ENCODE measurements at regions not wholly inside any gene's neighbourhood (a gene's known extent, or its start where the extent isn't known, plus 50 kb on each side); places are given as distances from the start of the nearest gene placed in this dataset.
"Not testable (repeated sequence)": the region's sequence is repeated elsewhere in the genome, so short reads cannot be mapped to it uniquely, and the experiment has no call there.

DNA sequence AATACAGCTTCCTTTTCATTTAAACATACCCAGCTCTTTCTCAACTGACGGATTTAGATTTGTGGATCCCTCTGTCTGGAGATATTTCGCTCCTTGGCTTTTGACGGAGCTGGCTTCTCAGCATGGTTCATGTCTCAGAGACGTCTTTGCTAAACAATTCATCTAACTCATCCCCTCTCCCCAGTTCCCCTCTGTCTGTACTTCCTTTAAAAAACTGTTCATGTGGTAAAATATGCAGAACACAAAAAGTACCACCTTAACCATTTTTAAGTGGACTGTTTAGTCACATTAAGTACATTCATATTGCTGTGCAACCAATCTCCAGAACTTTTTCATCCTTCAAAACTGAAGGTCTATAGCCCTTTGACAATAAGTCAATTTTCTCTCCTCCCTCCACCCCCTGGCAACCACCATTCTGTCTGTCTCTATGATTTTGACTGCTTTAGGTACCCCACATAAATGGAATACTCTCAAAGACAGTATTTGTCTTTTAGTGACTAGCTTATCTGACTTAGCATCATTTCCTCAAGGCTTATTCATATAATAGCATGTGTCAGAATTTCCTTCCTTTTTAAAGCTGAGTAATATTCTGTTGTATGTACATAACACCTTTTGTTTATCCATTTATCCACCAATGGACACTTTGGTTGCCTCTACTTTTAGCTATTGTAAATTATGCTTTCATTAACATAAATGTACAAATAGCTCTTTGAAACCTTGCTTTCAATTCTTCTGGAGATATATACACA lies 399.8 kb upstream of the SOX5 start:
- Histone ChIP-seq H3K36me3 (ENCODE audit: control insufficient read depth, insufficient read depth, low read length) (no peaks in the 10 kb centered on the region), H3K4me3 (ENCODE audit: low read depth, low read length) (no peak overlapping the region), H3K27me3 (ENCODE audit: control insufficient read depth, insufficient read depth, low read length) (no peaks in the 10 kb centered on the region)
- no peak for DNase-seq (ENCODE audit: low read depth)
- POLR2A ChIA-PET: no interaction called here
- CTCF ChIA-PET: no interaction called here
- TF ChIP-seq, protein P1, sequence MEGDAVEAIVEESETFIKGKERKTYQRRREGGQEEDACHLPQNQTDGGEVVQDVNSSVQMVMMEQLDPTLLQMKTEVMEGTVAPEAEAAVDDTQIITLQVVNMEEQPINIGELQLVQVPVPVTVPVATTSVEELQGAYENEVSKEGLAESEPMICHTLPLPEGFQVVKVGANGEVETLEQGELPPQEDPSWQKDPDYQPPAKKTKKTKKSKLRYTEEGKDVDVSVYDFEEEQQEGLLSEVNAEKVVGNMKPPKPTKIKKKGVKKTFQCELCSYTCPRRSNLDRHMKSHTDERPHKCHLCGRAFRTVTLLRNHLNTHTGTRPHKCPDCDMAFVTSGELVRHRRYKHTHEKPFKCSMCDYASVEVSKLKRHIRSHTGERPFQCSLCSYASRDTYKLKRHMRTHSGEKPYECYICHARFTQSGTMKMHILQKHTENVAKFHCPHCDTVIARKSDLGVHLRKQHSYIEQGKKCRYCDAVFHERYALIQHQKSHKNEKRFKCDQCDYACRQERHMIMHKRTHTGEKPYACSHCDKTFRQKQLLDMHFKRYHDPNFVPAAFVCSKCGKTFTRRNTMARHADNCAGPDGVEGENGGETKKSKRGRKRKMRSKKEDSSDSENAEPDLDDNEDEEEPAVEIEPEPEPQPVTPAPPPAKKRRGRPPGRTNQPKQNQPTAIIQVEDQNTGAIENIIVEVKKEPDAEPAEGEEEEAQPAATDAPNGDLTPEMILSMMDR (IDR thresholded peaks at IDR 0.05; ENCODE audit: insufficient read depth, low read depth, low read length): no peak

DNA sequence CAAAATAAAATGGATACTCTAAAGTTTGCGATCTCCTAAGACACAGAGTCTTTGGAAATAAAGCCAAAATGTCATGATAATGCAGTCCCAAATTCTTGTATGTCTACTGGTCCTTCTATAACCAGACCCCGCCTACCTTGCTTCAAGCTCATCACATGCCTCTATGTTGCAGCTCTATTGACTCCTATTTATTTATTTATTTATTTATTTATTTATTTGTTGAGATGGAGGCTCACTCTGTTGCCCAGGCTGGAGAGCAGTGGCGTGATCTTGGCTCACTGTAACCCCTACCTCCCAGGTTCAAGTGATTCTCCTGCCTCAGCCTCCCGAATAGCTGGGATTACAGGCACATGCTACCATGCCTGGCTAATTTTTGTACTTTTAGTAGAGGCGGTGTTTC lies 398.7 kb upstream of the SOX5 start:
- POLR2A ChIA-PET; H3K4me3 ChIP-seq (ENCODE audit: low read depth, low read length); H3K36me3 ChIP-seq (ENCODE audit: control insufficient read depth, insufficient read depth, low read length); CTCF ChIA-PET; H3K27me3 ChIP-seq (ENCODE audit: control insufficient read depth, insufficient read depth, low read length); DNase-seq (ENCODE audit: low read depth): not testable (repeated sequence)

DNA sequence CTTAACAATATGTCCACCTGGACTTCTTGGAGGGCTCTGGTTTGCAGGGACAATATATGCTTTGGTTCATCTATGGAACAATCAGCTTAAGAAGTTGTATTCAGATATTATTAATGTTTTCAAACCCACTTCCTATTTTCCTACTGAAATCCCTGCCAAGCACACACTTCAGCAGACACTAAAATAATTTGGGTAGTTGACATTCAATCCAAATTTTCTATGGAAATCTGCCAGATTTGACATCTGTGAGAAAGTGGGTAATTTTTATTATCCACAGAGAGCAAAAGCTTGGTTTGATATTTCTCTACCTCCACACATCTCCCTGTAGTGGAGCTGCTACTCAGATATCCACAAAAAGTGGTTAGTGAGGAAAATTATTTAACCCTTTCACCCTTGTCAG lies 378.8 kb upstream of the SOX5 start:
- CTCF ChIA-PET: interaction anchor here (0.6 kb wide), 1 partner anchor 83 kb away, joined by 3 read pairs; no protein-coding TSS in a partner anchor

DNA sequence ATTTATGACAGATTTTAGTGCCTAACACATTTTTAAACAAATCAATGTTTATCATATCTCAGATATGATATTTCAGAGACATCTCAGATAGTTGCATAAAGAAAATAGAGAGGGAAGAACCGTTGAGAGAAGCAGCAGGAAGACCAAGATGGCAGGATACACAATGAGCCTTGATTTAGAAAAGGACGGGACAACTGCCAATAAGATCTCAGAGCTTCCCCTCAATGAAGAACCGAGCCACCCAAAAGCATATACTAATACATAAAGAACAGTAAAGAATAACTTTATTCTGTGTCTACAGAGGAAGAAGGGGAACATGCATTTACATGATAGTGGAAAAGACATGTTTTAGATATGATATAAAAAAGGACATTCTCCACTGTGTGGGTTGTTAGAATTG lies 375.9 kb upstream of the SOX5 start:
- CTCF ChIA-PET: no interaction called here
- no peak for DNase-seq (ENCODE audit: low read depth)
- Histone ChIP-seq H3K36me3 (ENCODE audit: control insufficient read depth, insufficient read depth, low read length) (no peaks in the 10 kb centered on the region), H3K27me3 (ENCODE audit: control insufficient read depth, insufficient read depth, low read length) (no peaks in the 10 kb centered on the region), H3K4me3 (ENCODE audit: low read depth, low read length) (no peak overlapping the region)
- POLR2A ChIA-PET: no interaction called here
- TF ChIP-seq, protein P1 (IDR thresholded peaks at IDR 0.05; ENCODE audit: insufficient read depth, low read depth, low read length): no peak

More for the DNA sequence above, 378.8 kb upstream of the SOX5 start:
- H3K27me3 ChIP-seq (ENCODE audit: control insufficient read depth, insufficient read depth, low read length): no peaks in the 10 kb centered on the region
- TF ChIP-seq, protein P1 (IDR thresholded peaks at IDR 0.05; ENCODE audit: insufficient read depth, low read depth, low read length): no peak
- H3K4me3 ChIP-seq (ENCODE audit: low read depth, low read length): no peak overlapping the region
- POLR2A ChIA-PET: no interaction called here
- DNase-seq (ENCODE audit: low read depth): no peak
- H3K36me3 ChIP-seq (ENCODE audit: control insufficient read depth, insufficient read depth, low read length): no peaks in the 10 kb centered on the region

DNA sequence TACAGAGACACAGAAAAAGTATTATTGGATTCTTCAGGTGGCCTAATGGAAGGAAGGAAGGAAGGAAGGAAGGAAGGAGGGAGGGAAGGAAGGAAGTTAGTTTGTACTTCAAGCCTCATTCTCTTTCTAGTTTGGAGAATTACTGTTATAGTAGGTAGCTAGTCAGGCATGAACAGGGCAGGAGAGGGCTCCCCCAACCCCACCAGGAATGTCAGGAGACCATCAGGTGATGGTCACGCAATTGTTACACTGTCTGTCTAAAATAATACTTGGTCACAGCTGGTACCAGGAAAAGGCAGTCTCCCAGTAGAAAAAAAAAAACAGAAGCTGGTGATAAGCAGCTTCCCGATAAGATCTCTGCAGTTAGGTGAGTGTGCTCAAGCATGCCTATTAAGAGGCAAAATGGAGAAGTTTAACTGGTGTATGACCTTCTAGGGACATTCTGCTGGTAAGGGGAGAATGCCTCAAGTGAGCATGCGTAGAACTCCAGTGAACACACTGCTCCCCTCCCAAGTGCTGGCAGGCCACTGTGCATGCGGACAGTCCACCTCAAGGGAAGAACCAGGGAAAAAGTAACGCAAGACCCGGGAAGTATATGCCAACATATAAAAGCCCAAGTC lies 358.4 kb upstream of the SOX5 start:
- no peak for DNase-seq (ENCODE audit: low read depth)
- TF ChIP-seq, protein P1 (IDR thresholded peaks at IDR 0.05; ENCODE audit: insufficient read depth, low read depth, low read length): no peak
- Histone ChIP-seq H3K36me3 (ENCODE audit: control insufficient read depth, insufficient read depth, low read length) (no peaks in the 10 kb centered on the region), H3K4me3 (ENCODE audit: low read depth, low read length) (no peak overlapping the region), H3K27me3 (ENCODE audit: control insufficient read depth, insufficient read depth, low read length) (no peaks in the 10 kb centered on the region)
- ChIA-PET POLR2A (no interaction called here), CTCF (no interaction called here)

DNA sequence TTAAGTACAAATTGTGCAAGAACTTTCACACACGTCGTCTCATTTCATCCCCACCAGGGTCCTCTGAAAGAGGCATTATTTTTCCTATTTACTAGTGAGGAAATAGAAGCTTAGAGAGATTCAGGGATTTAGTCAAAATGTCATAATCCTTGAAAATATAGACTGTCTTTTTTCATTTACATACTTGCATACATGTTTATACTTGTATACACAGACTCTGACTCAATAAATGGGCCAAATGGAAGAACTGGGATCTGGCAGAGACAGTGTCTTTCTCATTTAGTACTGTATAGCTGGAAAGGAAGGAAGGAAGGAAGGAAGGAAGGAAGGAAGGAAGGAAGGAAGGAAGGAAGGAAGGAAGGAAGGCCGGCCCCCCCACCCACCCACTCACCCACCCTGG lies 357.7 kb upstream of the SOX5 start:
- no peak overlapping the region for H3K4me3 ChIP-seq (ENCODE audit: low read depth, low read length)
- TF ChIP-seq, protein P1 (IDR thresholded peaks at IDR 0.05; ENCODE audit: insufficient read depth, low read depth, low read length): no peak
- ChIA-PET CTCF (no interaction called here), POLR2A (no interaction called here)
- H3K27me3 ChIP-seq (ENCODE audit: control insufficient read depth, insufficient read depth, low read length): no peaks in the 10 kb centered on the region
- no peak for DNase-seq (ENCODE audit: low read depth)
- H3K36me3 ChIP-seq (ENCODE audit: control insufficient read depth, insufficient read depth, low read length): no peaks in the 10 kb centered on the region
